GM12878 (cell line): ENCODE measurements at regions not wholly inside any gene's neighbourhood (a gene's known extent, or its start where the extent isn't known, plus 50 kb on each side); places are given as distances from the start of the nearest gene placed in this dataset.

Experiments
- CBFB ChIP-seq: IDR thresholded peaks from 2 replicates; pipeline ENCODE4 v1.6.1; 2016; ENCODE audit warnings: antibody characterized with exemption, low read depth
- CEBPB ChIP-seq, 2 experiments: fragments of 150-350 bp in 1 of 2; IDR thresholded peaks; 2 replicates each; pipeline ENCODE4 v1.6.1; 2012 to 2014; ENCODE audit warnings: low read depth in 2 of 2, low read length in 2 of 2, borderline replicate concordance in 1 of 2, inconsistent platforms in 1 of 2
- CREB1 ChIP-seq: IDR thresholded peaks from 2 replicates; pipeline ENCODE4 v1.6.1; 2012; ENCODE audit warnings: low read depth, mild to moderate bottlenecking, inconsistent platforms
- CREM ChIP-seq: IDR thresholded peaks from 2 replicates; pipeline ENCODE4 v1.6.1; 2014; ENCODE audit warnings: antibody characterized with exemption, low read depth
- CTCF ChIP-seq, 3 experiments: IDR thresholded peaks in 2 of 3; conservative IDR thresholded peaks in 1 of 3; 2 replicates each; pipeline ENCODE4 v1.5.1; 2011; ENCODE audit warnings: low read depth in 3 of 3, low read length in 3 of 3, mild to moderate bottlenecking in 3 of 3, control low read depth in 2 of 3, moderate library complexity in 2 of 3, inconsistent platforms in 1 of 3, mixed read lengths in 1 of 3; ENCODE audit not compliant: control insufficient read depth in 2 of 3, insufficient read depth in 1 of 3; ENCODE audit errors: extremely low read depth in 1 of 3
- FOXK2 ChIP-seq: fragments of 450-650 bp; IDR thresholded peaks from 2 replicates; pipeline ENCODE4 v1.6.1; 2017; ENCODE audit warnings: mild to moderate bottlenecking, moderate library complexity
- HDGF ChIP-seq: fragments of 450-650 bp; IDR thresholded peaks from 2 replicates; pipeline ENCODE4 v1.6.1; 2016; ENCODE audit warnings: antibody characterized with exemption
- MAX ChIP-seq: IDR thresholded peaks from 2 replicates; pipeline ENCODE4 v1.6.1; 2012; ENCODE audit warnings: low read depth, low read length, improper control_type of control experiment
- NFYB ChIP-seq: IDR thresholded peaks from 2 replicates; pipeline ENCODE4 v1.6.1; 2011; ENCODE audit warnings: low read depth, mild to moderate bottlenecking, low read length, improper control_type of control experiment, moderate library complexity; ENCODE audit not compliant: insufficient read depth
- POLR2A ChIP-seq: IDR thresholded peaks from 2 replicates; pipeline ENCODE4 v1.6.1; 2011; ENCODE audit warnings: low read depth, mild to moderate bottlenecking, low read length
- SMC3 ChIP-seq: IDR thresholded peaks from 2 replicates; pipeline ENCODE4 v1.6.1; 2011; ENCODE audit warnings: low read length, improper control_type of control experiment, borderline replicate concordance
- YY1 ChIP-seq: IDR thresholded peaks from 2 replicates; pipeline ENCODE4 v1.6.1; 2011; ENCODE audit warnings: low read depth, mild to moderate bottlenecking, low read length

GRCh38 chr2:107290041-107290440, 404.1 kb upstream of the ST6GAL2 start:
- TF ChIP-seq NFYB, result no peak
- TF ChIP-seq MAX, result no peak
- no peak for TF ChIP-seq POLR2A
- TF ChIP-seq FOXK2, result no peak
- TF ChIP-seq CEBPB (IDR thresholded peaks at IDR 0.05; ENCODE audit: borderline replicate concordance in 1 of 2, low read depth in 2 of 2, low read length in 2 of 2), result no peak
- TF ChIP-seq CREB1, result no peak
- TF ChIP-seq SMC3, result no peak
- TF ChIP-seq CREM, result no peak
- no peak for TF ChIP-seq CTCF (IDR thresholded peaks at IDR 0.05 in 2 of 3, conservative IDR thresholded peaks at IDR 0.05 in 1 of 3; ENCODE audit: control insufficient read depth in 2 of 3, extremely low read depth in 1 of 3, insufficient read depth in 1 of 3, low read depth in 3 of 3, low read length in 3 of 3)
- no peak for TF ChIP-seq HDGF
- no peak for TF ChIP-seq YY1
- TF ChIP-seq CBFB, result no peak
